C4-2B (cell line): ENCODE measurements at regions not wholly inside any gene's neighbourhood (a gene's known extent, or its start where the extent isn't known, plus 50 kb on each side); places are given as distances from the start of the nearest gene placed in this dataset.

Experiments
- CTCF ChIP-seq: fragments of 450-650 bp; conservative IDR thresholded peaks from 2 replicates; pipeline ENCODE4 v1.5.1; 2017; ENCODE audit warnings: mild to moderate bottlenecking
- ZFX ChIP-seq: fragments of 450-650 bp; IDR thresholded peaks from 2 replicates; pipeline ENCODE4 v1.6.1; 2017

- TF ChIP-seq CTCF (no peak), ZFX (no peak)
These were observed 594.6 kb downstream of the TBC1D22A start for GRCh38 chr22:47357086-47357485.
